Right lobe of liver (tissue), 6 donors: ENCODE measurements at regions not wholly inside any gene's neighbourhood (a gene's known extent, or its start where the extent isn't known, plus 50 kb on each side); places are given as distances from the start of the nearest gene placed in this dataset.

Experiments used
- ATAC-seq, 4 donors: fragments of 200-7000 bp; cut with Tn5 transposase; one replicate each; pipeline ENCODE4 v1.9.1; 2020; ENCODE audit warnings: mild to moderate bottlenecking in 4 of 4, moderate library complexity in 4 of 4
- DNase-seq, 3 donors: peaks; one replicate each; pipeline ENCODE4 v3.0.0-alpha.2; 2020
- H3K27ac ChIP-seq, 3 donors: fragments of 200-600 bp; one replicate each; pipeline ENCODE4 v1.8.0; 2022
- H3K27me3 ChIP-seq, 2 donors: fragments of 200-600 bp; one replicate each; pipeline ENCODE4 v1.8.0; 2022
- H3K36me3 ChIP-seq, 4 donors: fragments of 200-600 bp; sonication (generic) in 1 of 4; one replicate each; pipeline versions ENCODE4 v1.5.1 to v1.8.0; 2017 to 2022; ENCODE audit warnings: control low read depth in 1 of 4
- H3K4me1 ChIP-seq, 4 donors: fragments of 200-600 bp; sonication (generic) in 1 of 4; one replicate each; pipeline versions ENCODE4 v1.5.1 to v1.8.0; 2017 to 2022; ENCODE audit warnings: control low read depth in 1 of 4
- H3K4me3 ChIP-seq, 3 donors: fragments of 200-600 bp; one replicate each; pipeline ENCODE4 v1.8.0; 2022
- H3K9me3 ChIP-seq, 4 donors: fragments of 200-600 bp; sonication (generic) in 1 of 4; one replicate each; pipeline versions ENCODE4 v1.5.1 to v1.8.0; 2017 to 2022; ENCODE audit warnings: control low read depth in 1 of 4
- CTCF ChIP-seq, 4 donors: fragments of 200-600 bp in 3 of 4; fragments of 450-650 bp in 1 of 4; IDR thresholded peaks; one replicate each; pipeline versions ENCODE4 v1.5.1 to v1.8.0; 2016 to 2022; ENCODE audit warnings: antibody characterized with exemption in 4 of 4, mild to moderate bottlenecking in 2 of 4
- POLR2A ChIP-seq: fragments of 450-650 bp; IDR thresholded peaks from one replicate; pipeline ENCODE4 v1.6.1; 2017; ENCODE audit warnings: antibody characterized with exemption, mild to moderate bottlenecking
- WGBS: methylation state at CpG from one replicate; pipeline ENCODE4 v1.1.6; 2018; ENCODE audit warnings: low coverage, low lambda C conversion rate; ENCODE audit not compliant: insufficient coverage; ENCODE audit errors: missing lambda C conversion rate; 5-methylcytosine and 5-hydroxymethylcytosine counted together
- intact Hi-C, 2 donors: fragments of 100-400 bp; cut with DNase I; formaldehyde crosslinking; loops; one replicate each; pipeline versions ENCODE4 v1.11.2 to v1.14.1; 2022
- donor health status: DM: no; HTN: yes; CAD: no.
- donor health status: DM: no; HTN: no; CAD: no.
- donor health status: DM: no; HTN: no; CAD: no.
- donor health status: DM: no; HTN: yes; CAD: no.
- donor health status: DM: no; HTN: yes; CAD: no.

GRCh38 chr1:60857851-60858250 lies 224.5 kb upstream of the NFIA start:
- Histone ChIP-seq H3K27ac (no peak overlapping the region), H3K4me1 (no peaks in the 10 kb centered on the region), H3K36me3 (no peaks in the 10 kb centered on the region), H3K9me3 (no peaks in the 10 kb centered on the region), H3K4me3 (no peak overlapping the region), H3K27me3 (no peaks in the 10 kb centered on the region)
- 92% methylated on average over 2 of the region's 2 CpGs for WGBS
- intact Hi-C loops: no loop called here
- DNase-seq (no peak), ATAC-seq (no peak)
- TF ChIP-seq POLR2A (no peak), CTCF (IDR thresholded peaks at IDR 0.05) (no peak)

GRCh38 chr1:60850084-60850483 lies 232.3 kb upstream of the NFIA start:
- no peaks in the 10 kb centered on the region for H3K36me3 ChIP-seq
- no peaks in the 10 kb centered on the region for H3K27me3 ChIP-seq
- no peaks in the 10 kb centered on the region for H3K9me3 ChIP-seq
- DNase-seq: no peak
- no peak overlapping the region for H3K27ac ChIP-seq
- intact Hi-C loops: no loop called here
- no peaks in the 10 kb centered on the region for H3K4me1 ChIP-seq
- 92% methylated on average over 1 of the region's 1 CpG for WGBS
- no peak overlapping the region for H3K4me3 ChIP-seq
- ATAC-seq: no peak
- TF ChIP-seq CTCF (IDR thresholded peaks at IDR 0.05): no peak
- no peak for TF ChIP-seq POLR2A

- no peak overlapping the region for H3K4me3 ChIP-seq
- DNase-seq: no peak
- no peaks in the 10 kb centered on the region for H3K4me1 ChIP-seq
- no peaks in the 10 kb centered on the region for H3K27me3 ChIP-seq
- TF ChIP-seq POLR2A: no peak
- no peak for TF ChIP-seq CTCF (IDR thresholded peaks at IDR 0.05)
- no peak for ATAC-seq
- intact Hi-C loops: no loop called here
- no peak overlapping the region for H3K27ac ChIP-seq
- no peaks in the 10 kb centered on the region for H3K36me3 ChIP-seq
- H3K9me3 ChIP-seq: no peaks in the 10 kb centered on the region
These were observed 233.0 kb upstream of the NFIA start for GRCh38 chr1:60849401-60849800.

GRCh38 chr1:60848583-60849188 lies 233.7 kb upstream of the NFIA start:
- Histone ChIP-seq H3K4me1 (no peaks in the 10 kb centered on the region), H3K27ac (no peak overlapping the region), H3K9me3 (no peaks in the 10 kb centered on the region), H3K27me3 (no peaks in the 10 kb centered on the region), H3K36me3 (no peaks in the 10 kb centered on the region), H3K4me3 (no peak overlapping the region)
- peak; percentile 74 to 80 (median 76) for ATAC-seq
- WGBS: 0% methylated on average over 1 of the region's 1 CpG
- intact Hi-C loops: no loop called here
- no peak for DNase-seq
- TF ChIP-seq POLR2A (no peak), CTCF (IDR thresholded peaks at IDR 0.05) (peak; percentile 57 to 66 (median 60))
